ENCODE measurements at regions not wholly inside any gene's neighbourhood (a gene's known extent, or its start where the extent isn't known, plus 50 kb on each side); places are given as distances from the start of the nearest gene placed in this dataset.
A peak's percentile ranks its signal among the peaks of the same experiment; 100 is the strongest.

GRCh38 chr6:14283600-14284235, 166.1 kb downstream of the CD83 start (continued):
- TF ChIP-seq ATF6 (CRISPR knock-in tag; conservative IDR thresholded peaks at IDR 0.05), result no peak
- no peak for TF ChIP-seq THYN1 (CRISPR knock-in tag; IDR thresholded peaks at IDR 0.05; ENCODE audit: borderline replicate concordance, low read depth)
- TF ChIP-seq ZBTB20 (CRISPR knock-in tag; IDR thresholded peaks at IDR 0.05; ENCODE audit: borderline replicate concordance, low read depth), result no peak
- peak; percentile 33 for TF ChIP-seq STAG1 (CRISPR knock-in tag; IDR thresholded peaks at IDR 0.05)
- no peak for TF ChIP-seq ZNF839 (CRISPR knock-in tag; IDR thresholded peaks at IDR 0.05; ENCODE audit: borderline replicate concordance)
- no peak for TF ChIP-seq NKX3-1 (CRISPR knock-in tag; IDR thresholded peaks at IDR 0.05)
- no peak for TF ChIP-seq TMF1 (CRISPR knock-in tag; IDR thresholded peaks at IDR 0.05; ENCODE audit: low read depth)
- TF ChIP-seq ZNF34 (CRISPR knock-in tag; IDR thresholded peaks at IDR 0.05; ENCODE audit: borderline replicate concordance), result no peak
- TF ChIP-seq DDIT3 (CRISPR knock-in tag; IDR thresholded peaks at IDR 0.05), result no peak
- TF ChIP-seq ZHX2 (IDR thresholded peaks at IDR 0.05; ENCODE audit: low read depth), result no peak
- TF ChIP-seq ZHX2 (CRISPR knock-in tag; IDR thresholded peaks at IDR 0.05; ENCODE audit: borderline replicate concordance), result no peak
- 0 out of 2 replicates have a peak, but pooled peaks have one; percentile 25 for TF ChIP-seq CTCF (CRISPR knock-in tag; IDR thresholded peaks at IDR 0.05)
- TF ChIP-seq CEBPG (CRISPR knock-in tag; IDR thresholded peaks at IDR 0.05), result peak; percentile 75
- TF ChIP-seq ADNP (CRISPR knock-in tag; IDR thresholded peaks at IDR 0.05), result no peak
- no peak for TF ChIP-seq ZNF296 (CRISPR knock-in tag; conservative IDR thresholded peaks at IDR 0.05)
- no peak for TF ChIP-seq CERS6 (CRISPR knock-in tag; IDR thresholded peaks at IDR 0.05)
- TF ChIP-seq ELF3 (CRISPR knock-in tag; IDR thresholded peaks at IDR 0.05), result no peak
- no peak for TF ChIP-seq ZNF234 (CRISPR knock-in tag; conservative IDR thresholded peaks at IDR 0.05)
- peak; percentile 88 for TF ChIP-seq CEBPB (IDR thresholded peaks at IDR 0.05; ENCODE audit: borderline replicate concordance, low read depth, low read length)
- TF ChIP-seq HNRNPH1 (optimal IDR thresholded peaks at IDR 0.05; ENCODE audit: low read depth, low read length), result no peak

All from HepG2 (cell line).